Panc1 (cell line): ENCODE measurements at regions not wholly inside any gene's neighbourhood (a gene's known extent, or its start where the extent isn't known, plus 50 kb on each side); places are given as distances from the start of the nearest gene placed in this dataset.
A peak's percentile ranks its signal among the peaks of the same experiment; 100 is the strongest.

Source experiments
- CTCF ChIP-seq: fragments of 450-650 bp; IDR thresholded peaks from 2 replicates; pipeline ENCODE4 v1.5.1; 2017; ENCODE audit warnings: mild to moderate bottlenecking
- POLR2AphosphoS5 ChIP-seq: IDR thresholded peaks from 2 replicates; pipeline ENCODE4 v1.6.1; 2012; ENCODE audit warnings: mild to moderate bottlenecking, low read depth, low read length, moderate library complexity
- TF ChIP-seq, protein P1 (sequence below), 2 experiments: IDR thresholded peaks; 2 replicates each; pipeline ENCODE4 v1.6.1; 2011 to 2012; ENCODE audit warnings: low read depth in 2 of 2, control low read depth in 1 of 2, low read length in 1 of 2, mild to moderate bottlenecking in 1 of 2, moderate library complexity in 1 of 2; ENCODE audit not compliant: insufficient read depth in 1 of 2

- TF ChIP-seq, protein P1, sequence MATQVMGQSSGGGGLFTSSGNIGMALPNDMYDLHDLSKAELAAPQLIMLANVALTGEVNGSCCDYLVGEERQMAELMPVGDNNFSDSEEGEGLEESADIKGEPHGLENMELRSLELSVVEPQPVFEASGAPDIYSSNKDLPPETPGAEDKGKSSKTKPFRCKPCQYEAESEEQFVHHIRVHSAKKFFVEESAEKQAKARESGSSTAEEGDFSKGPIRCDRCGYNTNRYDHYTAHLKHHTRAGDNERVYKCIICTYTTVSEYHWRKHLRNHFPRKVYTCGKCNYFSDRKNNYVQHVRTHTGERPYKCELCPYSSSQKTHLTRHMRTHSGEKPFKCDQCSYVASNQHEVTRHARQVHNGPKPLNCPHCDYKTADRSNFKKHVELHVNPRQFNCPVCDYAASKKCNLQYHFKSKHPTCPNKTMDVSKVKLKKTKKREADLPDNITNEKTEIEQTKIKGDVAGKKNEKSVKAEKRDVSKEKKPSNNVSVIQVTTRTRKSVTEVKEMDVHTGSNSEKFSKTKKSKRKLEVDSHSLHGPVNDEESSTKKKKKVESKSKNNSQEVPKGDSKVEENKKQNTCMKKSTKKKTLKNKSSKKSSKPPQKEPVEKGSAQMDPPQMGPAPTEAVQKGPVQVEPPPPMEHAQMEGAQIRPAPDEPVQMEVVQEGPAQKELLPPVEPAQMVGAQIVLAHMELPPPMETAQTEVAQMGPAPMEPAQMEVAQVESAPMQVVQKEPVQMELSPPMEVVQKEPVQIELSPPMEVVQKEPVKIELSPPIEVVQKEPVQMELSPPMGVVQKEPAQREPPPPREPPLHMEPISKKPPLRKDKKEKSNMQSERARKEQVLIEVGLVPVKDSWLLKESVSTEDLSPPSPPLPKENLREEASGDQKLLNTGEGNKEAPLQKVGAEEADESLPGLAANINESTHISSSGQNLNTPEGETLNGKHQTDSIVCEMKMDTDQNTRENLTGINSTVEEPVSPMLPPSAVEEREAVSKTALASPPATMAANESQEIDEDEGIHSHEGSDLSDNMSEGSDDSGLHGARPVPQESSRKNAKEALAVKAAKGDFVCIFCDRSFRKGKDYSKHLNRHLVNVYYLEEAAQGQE (IDR thresholded peaks at IDR 0.05; ENCODE audit: insufficient read depth in 1 of 2, low read depth in 2 of 2, low read length in 1 of 2), result peak in 1 of 2 experiments; percentile 53; a peak in 1 of 4 replicates
- TF ChIP-seq CTCF, result no peak
- no peak for TF ChIP-seq POLR2AphosphoS5
Observed at GRCh38 chr6:140160494-140160893, 786.0 kb upstream of the CITED2 start.
